Renal pelvis (tissue), 1 donor: ENCODE measurements at regions not wholly inside any gene's neighbourhood (a gene's known extent, or its start where the extent isn't known, plus 50 kb on each side); places are given as distances from the start of the nearest gene placed in this dataset.
A peak's percentile ranks its signal among the peaks of the same experiment; 100 is the strongest.
"Not testable (repeated sequence)": the region's sequence is repeated elsewhere in the genome, so short reads cannot be mapped to it uniquely, and the experiment has no call there.

ENCODE experiments used
- DNase-seq: peaks from one replicate; pipeline ENCODE4 v3.0.0-alpha.2; 2013

GRCh38 chr10:31124852-31125251 lies 93.2 kb upstream of the ZNF438 start:
- DNase-seq, result no peak

DNA sequence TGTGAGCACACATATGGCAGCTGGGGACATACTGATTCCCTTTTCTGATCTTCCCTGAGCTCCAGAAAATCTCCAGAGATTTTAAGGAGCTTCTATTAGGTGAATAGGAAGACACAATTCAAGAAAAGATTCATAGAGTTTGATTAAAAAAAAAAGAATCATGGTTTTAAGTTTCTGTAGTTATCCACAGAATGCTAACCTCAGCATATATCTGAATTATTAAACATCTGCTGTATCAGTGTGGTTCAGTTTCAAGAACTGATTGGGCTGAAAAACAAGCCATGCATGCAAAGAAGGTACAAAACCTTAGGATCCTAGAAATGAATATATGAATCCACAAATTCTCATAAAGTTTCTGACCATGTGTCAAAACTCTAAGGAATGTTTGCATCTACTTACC lies 94.1 kb upstream of the ZNF438 start:
- DNase-seq, result no peak

- no peak for DNase-seq
These were observed 94.9 kb upstream of the ZNF438 start for GRCh38 chr10:31126593-31126992.

GRCh38 chr10:31128536-31128935 lies 96.9 kb upstream of the ZNF438 start:
- no peak for DNase-seq

- no peak for DNase-seq
These were observed 97.6 kb upstream of the ZNF438 start for GRCh38 chr10:31129271-31129670.

DNA sequence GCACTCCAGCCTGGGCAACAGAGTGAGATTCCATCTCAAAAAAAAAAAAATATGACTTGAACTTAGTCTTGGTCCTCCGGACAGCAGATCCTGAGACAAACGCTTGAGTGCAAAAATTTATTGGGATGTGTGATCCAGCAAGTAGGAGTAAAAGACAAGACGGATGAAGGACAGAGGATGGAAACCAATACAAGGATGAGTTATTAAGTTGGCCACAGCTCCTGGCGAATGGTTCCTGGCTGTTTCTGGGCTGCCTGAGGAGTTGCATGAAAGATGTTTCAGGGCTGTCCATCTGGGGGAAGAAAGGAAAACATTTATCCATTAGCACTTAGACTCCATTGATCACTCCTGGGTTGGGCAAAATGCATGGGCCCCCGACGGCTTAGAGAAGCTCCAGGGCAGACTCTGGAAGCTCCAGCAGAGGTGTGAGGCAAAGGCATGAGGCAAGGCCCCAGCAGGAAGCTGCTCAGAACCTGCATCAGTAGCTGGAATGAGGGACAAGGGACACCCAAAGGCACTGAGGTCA lies 98.3 kb upstream of the ZNF438 start:
- no peak for DNase-seq

- DNase-seq, result no peak
These were observed 98.7 kb upstream of the ZNF438 start for GRCh38 chr10:31130406-31130805.

GRCh38 chr10:31131251-31131650 lies 99.6 kb upstream of the ZNF438 start:
- DNase-seq, result no peak

DNA sequence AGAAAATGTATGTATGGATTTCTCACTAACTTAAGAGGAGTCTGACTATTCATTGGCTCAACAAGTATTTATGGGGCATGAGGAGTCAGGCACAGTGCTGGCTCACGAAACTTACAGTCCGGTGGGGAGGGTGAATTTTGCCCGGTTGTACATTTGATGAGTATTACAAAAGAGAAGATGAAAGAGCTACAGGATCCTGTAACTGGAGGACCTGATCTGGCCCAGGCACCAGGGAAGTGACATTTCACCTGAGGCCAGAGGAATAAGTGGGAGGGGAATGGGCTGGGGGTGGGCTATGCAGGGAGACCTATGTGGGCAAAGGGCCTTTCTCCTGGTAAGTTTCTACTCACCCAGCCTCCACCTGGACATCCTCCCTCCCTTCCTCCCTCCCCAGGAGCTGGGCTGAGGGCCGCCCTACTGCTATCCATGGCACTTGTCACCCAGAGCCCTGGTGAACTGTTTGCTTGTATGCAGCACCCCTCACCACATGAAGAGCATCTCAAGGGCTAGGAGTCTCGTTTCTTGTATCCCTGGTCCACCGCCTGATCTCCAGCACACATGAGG lies 101.1 kb upstream of the ZNF438 start:
- no peak for DNase-seq

- DNase-seq, result no peak
These were observed 101.7 kb upstream of the ZNF438 start for GRCh38 chr10:31133251-31133791.

DNA sequence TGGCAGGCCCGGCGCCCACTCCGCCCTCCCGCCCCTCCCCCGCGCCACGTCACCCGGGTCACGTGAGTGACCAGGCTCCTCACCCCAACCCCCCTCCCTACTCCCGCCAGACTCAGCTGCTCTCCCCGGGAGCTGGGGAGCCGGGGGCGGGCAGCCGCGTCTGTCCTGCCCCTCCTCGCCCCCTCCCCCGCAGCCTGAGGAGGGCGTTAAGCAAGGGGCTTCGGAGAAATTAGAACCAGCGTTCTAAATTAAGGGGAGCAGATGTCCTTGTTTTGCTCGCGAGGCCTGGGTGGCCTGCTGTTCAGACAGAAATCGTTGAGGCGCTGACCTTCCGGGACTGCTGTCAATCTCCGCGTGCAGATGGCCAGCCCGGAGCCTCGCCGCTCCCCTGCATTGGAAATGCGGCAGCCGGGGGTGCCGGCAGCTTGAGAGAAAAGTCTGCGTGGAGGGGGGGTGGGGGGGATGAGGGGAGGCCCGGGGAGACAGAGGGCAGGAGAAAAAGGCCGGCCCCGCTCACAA lies 102.2 kb upstream of the ZNF438 start:
- DNase-seq, result peak; percentile 90

GRCh38 chr10:31134311-31134952 lies 102.8 kb upstream of the ZNF438 start:
- peak; percentile 82 for DNase-seq

DNA sequence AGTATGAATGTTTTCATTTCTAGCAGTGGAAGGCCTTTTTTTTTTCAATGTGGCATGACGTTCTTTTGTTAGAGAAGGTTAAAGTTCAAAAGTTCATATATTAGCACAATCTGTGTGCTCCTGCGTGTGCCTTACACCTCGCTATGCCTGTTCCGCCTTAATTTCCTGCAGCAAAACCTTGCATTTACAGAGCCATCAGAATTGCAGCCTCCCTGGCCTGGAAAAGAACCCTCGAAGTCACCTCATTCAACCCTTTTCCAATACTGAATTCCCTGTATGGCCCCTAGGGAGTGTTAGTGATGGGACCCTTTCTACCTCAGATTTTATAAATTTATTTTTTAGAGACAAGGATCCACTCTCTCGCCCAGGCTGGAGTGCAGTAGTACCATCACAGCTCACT lies 103.5 kb upstream of the ZNF438 start:
- DNase-seq, result no peak

DNA sequence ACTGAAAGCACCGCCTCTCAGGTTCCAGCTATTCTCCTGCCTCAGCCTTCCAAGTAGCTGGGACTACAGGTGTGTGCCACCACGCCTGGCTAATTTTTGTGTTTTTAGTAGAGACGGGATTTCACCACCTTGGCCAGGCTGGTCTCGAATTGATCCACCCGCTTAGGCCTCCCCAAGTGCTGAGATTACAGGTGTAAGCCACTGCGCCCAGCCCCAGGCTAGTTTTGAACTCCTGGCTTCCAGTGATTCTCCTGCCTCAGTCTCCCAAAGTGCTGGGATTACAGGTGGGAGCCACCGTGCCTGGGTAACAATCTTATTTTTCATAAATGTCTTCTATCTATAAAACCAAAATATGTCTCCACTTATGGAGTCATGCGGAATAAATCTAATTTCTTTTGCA lies 104.1 kb upstream of the ZNF438 start:
- DNase-seq, result not testable (repeated sequence)

DNA sequence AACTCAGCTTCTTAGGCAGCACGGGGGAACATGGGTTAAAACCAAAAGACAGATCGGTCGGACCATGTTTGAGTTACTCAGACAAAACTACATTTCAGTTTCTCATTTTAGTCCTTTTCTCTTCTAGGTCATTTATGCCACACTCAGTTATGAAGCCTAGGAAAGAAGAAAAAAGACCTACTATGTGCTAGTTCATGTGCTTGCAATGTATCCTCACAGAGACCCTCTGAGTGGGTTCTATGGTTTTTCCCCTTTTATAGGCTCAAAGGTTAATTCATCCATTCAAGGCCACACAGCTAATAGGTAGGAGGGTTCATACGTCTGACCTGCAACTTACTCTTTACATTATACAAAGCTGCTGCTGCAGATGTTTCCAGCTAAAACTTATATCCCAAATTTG lies 104.7 kb upstream of the ZNF438 start:
- DNase-seq, result no peak

GRCh38 chr10:31136930-31137885 lies 105.5 kb upstream of the ZNF438 start:
- DNase-seq, result no peak

DNA sequence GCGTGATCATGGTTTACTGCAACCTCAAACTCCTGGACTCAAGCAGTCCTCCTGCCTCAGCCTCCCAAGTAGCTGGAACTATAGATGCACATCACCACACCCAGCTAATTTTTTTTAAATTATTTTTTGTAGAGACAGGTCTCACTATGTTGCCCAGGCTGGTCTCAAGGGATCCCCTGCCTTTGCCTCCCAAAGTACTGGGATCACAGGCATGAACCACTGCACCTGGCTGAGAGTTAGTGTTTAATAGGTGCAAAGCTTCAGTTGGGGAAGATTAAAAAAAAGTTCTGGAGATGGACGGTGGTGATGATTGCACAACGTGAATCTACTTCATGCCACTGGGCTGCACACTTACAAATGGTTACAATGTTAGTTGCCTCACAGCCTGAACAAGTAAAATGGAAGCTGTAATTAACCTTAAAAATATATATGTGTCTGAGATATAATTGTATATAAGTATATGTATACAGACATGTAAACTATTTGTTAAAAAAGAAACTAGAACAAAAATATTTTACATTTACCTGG lies 106.4 kb upstream of the ZNF438 start:
- no peak for DNase-seq

DNA sequence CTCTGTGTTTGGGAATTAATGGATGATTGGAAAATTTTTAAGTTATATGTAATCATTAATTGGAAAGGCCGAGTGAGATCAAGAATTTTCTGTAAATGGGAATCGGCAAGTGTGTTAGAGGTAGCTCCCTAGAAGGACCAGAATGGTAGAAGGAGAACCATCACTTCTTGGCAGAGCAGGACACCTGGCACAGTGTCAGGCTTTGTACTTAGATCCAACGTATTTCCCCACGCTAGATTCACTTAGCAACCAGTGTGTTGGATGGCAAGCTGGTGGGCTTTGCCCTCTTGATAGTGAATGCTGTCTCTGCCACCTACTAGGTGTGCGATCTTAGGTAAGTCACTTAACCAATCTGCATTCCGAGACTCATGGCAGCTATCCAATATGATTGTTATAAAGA lies 107.8 kb upstream of the ZNF438 start:
- no peak for DNase-seq

- DNase-seq, result no peak
These were observed 109.1 kb upstream of the ZNF438 start for GRCh38 chr10:31140716-31141115.

DNA sequence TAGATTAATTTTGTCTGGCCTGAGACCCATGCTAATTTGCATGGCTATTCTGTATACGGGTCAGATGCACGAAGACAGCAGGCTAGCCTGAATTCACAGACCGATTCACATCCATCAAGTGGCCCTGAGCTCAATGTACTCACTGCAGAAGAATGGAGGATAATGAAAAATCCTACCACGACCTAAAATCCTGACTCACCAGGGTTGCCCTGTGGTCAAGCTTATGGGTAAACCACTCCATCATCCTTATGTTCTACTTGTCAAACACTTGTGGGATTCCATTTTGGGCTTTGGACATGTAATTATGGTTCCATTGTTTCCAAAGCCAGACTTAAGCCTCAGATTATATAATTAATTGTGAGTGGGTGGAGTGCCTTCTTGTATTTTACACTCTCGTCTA lies 110.4 kb upstream of the ZNF438 start:
- DNase-seq, result no peak

DNA sequence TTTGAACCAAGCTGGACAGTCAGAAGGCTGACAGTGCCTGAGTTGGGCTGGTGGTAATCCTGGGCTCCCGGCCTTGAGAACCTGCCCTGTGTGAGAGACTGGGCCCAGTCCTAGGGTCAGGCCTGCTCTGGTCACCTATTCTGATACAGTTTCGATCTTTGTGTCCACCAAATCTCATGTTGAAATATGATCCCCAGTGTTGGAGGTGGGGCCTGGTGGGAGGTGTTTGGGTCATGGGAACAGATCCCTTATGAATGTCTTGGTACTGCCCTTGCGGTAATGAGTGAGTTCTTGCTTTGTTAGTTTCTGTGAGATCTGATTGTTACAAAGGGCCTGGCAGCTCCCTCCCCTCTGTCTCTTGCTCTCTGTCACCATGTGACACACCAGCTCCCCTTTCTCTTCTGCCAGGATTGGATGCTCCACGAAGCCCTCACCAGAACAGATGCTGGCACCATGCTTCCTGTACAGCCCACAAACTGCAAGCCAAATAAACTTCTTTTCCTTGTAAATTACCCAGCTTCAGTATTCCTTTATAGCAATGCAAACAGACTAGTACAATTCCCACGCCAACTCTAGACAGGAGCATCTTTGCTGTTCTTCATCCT lies 111.8 kb upstream of the ZNF438 start:
- DNase-seq, result no peak

GRCh38 chr10:31145986-31146385 lies 114.3 kb upstream of the ZNF438 start:
- no peak for DNase-seq
